NOMO-1 (cell line): ENCODE measurements at regions not wholly inside any gene's neighbourhood (a gene's known extent, or its start where the extent isn't known, plus 50 kb on each side); places are given as distances from the start of the nearest gene placed in this dataset.
"Not testable (repeated sequence)": the region's sequence is repeated elsewhere in the genome, so short reads cannot be mapped to it uniquely, and the experiment has no call there.

ENCODE experiments used
- DNase-seq, 2 experiments: peaks; one replicate each; lab custom pipeline; 2025; ENCODE audit not compliant: unreplicated experiment in 2 of 2; lab: John Stamatoyannopoulos, UW

DNA sequence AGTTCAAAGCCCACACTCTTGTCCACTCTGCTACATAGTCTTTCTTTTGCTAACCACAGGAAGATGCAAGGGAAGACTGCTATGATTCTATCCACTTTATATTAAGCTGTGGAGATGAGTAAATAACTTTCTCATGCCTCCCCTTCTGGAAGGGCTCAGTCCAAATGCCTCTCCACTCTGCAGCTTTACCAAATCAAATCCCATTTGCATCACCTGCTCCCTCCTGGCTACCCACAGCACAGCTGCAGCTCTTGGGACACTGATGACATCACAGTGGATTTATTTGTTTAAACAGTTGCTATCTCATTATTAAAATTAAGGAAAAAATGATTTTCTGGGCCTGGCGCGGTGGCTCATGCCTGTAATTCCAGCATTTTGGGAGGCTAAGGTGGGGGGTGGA lies 1544.9 kb upstream of the WWC1 start:
- no peak for DNase-seq

DNA sequence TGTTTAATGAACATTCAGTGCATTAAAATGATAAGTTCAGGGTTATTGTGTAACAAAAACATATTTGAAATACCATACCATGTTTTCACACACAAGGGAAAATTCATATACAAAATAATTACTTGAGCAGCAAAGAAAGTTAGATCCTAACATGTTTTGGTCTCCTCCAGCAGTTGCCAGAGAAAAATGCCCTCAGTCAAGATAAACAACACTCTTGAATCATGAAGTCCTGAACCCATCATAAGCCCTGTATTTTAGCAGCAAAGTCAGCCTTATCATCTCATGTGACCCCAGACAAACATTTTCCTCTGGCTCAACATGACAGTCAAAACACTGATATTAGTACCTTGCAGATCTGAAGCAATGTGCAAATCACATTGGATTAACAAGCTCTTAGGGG lies 1541.1 kb upstream of the WWC1 start:
- DNase-seq = no peak

DNA sequence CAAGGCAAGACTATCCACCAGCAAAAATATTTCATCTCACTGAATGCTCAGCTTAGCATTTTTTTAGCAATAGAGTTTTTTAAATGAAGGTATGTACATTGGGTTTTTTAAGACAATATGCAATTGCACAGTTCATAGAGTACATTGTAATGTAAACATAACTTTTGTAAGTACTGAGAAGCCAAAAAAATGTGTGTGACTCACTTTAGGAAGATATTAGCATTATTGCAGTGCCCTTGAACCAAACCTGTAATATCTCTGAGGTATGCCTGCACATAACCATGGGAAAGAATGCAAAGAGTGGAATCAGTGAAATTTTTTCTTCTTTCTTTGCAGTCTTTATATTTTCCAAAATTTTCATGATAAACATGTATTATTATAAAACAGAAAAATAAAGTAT lies 1533.3 kb upstream of the WWC1 start:
- no peak for DNase-seq

DNA sequence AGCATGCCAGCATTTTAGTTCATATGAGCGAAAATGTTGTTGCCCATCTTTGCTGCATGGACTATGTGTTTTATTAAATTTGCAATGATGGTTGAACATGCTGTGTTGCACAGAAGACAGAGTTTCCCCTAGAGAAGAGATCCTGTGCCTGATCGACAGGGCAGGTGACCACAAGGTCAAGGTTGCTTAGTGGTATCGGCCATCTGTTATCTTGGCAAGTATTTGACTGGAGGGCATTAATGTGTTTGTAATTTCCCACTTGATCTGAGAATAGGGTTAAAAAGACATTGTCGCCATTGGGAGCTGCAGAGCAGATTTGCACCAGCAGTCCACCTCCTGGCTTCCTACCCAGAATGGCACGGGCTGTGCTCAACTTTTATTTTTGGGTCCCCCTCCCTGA lies 1523.6 kb upstream of the WWC1 start:
- no peak for DNase-seq

DNA sequence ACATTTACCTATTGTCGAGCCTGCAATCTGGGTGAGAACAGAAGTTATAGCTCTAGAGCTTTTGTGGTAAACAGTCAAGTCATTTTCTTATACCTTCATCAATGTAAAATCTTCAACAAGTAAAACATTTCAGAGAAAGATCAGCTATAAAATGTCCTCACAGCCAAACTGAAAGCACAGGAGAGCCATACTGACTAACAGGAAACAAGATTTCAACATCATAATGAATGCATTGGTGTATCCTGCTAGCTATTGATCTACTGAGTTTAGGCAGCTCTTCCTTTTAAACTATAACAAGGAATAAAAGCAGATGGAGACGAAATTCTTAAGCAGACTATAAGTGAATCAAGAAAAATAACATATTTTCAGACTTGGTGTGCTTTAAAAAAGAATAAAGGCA lies 1522.9 kb upstream of the WWC1 start:
- no peak for DNase-seq

DNA sequence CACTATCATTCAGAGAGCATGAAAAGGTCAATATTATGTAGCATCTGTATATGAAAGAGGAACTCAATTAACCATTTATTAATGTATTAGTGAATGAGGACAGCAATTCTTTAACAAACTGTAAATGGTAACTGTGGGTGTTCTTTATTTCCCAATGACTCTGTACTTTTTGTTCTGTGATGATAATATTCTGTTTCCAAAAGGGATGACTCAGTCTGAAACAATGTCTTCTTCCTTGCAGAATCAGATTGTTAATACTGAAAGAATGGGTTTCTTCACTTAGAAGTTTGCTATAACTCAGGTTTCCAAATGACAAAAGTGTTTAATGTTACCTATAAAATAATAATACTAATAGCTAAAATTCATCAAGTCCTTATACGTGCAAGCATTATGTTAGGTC lies 1518.7 kb upstream of the WWC1 start:
- no peak for DNase-seq

DNA sequence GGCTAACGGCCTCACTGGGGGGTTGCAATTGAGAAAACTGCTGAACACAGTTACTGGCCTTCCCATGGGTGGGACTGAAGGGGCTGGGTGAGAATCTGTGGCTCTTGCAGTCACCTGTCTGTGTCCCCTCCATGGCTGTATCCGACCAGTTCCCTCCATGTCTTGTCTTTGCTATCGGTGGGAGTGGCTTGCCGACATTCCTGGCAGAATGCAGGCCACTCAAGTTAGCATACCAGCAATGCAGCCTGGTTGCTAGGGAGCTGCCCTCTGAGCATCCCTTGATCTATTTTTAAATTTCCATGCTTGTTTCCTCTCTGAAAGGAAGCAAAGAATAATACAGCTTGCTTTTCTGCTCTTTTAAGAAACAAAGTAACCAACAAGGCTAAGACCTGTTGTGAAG lies 1509.7 kb upstream of the WWC1 start:
- DNase-seq = no peak

DNA sequence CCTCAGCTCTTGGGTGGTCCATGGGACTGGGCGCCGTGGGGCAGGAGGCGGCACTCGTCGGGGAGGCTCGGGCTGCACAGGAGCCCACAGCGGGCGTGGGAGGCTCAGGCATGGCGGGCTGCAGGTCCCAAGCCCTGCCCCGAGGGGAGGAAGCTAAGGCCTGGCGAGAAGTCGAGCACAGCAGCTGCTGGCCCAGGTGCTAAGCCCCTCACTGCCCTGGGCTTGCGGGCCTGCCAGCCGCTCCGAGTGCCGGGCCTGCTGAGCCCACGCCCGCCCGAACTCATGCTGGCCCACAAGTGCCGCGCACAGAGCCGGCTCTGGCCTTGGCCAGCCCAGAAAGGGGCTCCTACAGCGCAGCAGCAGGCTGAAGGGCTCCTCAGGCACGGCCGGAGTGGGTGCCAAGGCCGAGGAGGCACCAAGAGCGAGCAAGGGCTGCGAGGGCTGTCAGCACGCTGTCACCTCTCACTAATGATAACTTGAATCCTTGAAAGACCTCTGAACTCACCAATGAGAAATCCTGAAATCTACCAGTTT lies 1506.8 kb upstream of the WWC1 start:
- DNase-seq = no peak

DNA sequence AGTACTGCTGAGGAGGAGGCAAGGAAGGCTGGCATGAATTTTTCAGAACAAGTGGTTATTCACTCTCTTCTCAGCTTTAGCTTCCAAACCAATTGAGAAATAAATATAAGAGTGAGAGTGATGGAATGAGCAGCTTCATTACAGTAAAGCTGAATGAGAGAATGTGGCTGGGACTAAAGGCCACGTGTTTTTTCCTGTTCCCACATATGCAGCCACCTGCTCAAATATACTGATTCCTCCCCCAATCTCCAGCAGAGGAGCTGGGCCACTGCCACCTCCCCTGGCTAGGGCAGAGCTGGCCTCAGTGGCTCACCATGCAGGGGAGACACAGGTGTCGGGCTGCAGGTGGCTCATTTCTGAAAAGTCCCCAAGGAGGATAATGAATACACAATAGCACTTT lies 1505.3 kb upstream of the WWC1 start:
- no peak for DNase-seq

DNA sequence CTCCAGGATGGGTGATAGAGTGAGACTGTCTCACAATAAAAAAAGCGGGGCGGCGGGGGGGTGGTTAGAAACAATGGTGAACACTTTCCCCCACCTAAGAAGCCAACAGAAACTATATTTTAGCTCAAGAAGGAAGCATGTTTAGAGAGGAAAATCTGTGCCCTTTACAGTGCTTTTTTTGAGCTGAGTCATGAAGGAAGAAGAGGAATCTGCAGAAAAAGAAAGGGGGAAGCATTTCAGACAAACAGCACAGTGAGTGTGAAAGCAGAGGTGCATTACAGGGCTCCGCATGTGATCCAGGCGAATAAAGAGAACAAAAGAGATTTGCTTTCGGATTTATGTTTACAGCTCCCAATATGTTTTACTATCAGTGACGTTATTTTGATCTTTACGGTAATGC lies 1504.6 kb upstream of the WWC1 start:
- no peak for DNase-seq

DNA sequence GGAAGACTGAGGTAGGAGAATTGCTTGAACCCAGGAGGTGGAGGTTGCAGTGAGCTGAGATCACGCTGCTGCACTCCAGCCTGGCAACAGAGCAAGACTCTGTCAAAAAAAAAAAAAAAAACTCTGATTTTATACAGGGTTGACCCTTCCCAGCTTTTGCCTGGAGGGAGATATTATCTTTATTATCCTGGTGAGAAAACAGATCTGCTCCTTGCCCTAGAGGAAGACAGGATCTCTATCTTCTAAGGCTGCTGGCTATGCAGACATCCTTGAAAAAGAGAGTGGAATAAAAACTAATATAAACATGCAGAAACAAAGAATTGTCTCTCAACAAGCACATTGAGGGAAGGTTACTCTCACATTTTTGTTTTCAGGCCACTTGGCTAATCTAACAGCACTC lies 1503.4 kb upstream of the WWC1 start:
- DNase-seq = no peak

DNA sequence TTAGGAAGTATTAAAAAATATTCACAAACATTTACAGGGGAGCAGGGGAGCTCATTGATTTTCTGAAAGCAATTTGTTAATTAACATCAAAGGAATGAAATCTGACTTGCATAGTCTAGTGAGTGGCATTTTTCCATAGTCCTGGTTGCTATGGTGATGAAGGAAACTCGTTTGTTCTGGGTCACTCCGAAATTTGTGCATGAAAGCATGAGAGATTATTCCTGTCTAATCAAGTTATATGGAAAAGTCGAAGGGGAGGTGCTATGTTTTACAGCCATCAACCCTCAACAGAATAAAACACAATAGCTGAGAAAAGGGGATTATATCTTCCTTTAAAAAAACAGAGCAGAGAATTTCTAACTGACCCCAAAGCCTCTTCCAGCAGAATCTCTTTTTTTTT lies 1495.7 kb upstream of the WWC1 start:
- DNase-seq = no peak

DNA sequence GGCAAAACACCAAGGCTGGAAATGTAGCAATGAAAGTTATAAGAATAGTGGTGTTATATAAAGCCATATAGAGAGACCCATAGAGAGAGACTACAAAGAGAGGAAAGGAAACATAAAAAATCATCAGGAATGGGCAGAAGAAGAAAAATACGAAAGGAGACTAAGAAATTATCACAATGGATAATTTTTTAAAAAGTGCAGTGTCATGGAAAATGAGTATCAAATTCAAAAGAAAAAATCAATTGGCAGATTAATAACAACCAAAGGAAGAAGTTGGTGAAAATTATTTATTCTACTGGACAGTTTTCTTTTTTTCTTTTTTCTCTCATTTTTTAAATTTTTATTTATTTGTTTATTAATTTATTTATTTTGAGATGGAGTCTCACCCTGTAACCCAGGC lies 1488.4 kb upstream of the WWC1 start:
- DNase-seq = no peak

DNA sequence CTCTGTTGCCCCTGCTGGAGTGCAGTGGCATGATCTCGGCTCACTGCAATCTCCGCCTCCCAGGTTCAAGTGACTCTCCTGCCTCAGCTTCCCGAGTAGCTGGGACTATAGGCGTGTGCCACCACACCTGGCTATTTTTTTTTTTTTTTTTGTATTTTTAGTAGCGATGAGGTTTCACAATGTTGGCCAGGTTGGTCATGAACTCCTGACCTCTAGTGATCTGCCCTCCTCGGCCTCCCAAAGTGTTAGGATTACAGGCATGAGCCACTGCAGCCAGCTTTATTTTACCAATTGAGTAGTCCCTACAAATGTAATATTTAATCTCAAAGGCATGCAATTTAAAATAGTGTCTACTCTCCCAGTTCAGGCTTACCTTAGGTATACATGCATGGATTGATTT lies 1487.2 kb upstream of the WWC1 start:
- DNase-seq = not testable (repeated sequence)

DNA sequence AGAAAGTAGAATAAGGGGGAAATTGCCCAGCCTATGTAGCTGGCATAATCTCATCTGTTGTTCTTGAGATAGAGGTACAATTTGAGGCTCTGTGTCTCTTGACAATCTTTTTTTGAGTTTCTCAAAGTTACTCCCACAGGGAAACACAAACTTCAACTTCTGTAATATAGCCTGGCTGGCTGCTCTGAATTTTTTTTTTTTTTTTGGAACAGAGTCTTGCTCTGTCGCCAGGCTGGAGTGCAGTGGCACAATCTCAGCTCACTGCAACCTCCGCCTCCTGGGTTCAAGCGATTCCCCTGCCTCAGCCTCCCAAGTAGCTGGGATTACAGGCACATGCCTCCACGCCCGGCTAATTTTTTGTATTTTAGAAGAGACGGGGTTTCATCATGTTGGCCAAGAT lies 1486.8 kb upstream of the WWC1 start:
- DNase-seq = not testable (repeated sequence)

DNA sequence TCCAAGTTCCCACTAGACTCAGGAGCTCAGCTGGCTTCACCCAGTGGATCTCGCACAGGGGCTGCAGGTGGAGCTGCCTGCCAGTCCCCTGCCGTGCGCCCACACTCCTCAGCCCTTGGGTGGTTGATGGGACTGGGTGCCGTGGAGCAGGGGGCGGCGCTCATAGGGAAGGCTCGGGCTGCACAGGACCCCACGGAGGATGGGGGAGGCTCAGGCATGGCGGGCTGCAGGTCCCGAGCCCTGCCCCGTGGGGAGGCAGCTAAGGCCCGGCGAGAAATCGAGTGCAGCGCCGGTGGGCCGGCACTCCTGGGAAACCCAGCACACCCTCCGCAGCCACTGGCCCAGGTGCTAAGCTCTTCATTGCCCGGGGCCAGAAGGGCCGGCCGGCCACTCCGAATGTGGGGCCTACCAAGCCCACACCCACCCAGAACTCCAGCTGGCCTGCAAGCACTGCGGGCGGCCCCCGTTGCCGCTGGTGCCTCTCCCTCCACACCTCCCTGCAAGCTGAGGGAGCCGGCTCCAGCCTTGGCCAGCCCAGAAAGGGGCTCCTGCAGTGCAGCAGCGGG lies 1481.3 kb upstream of the WWC1 start:
- not testable (repeated sequence) for DNase-seq

DNA sequence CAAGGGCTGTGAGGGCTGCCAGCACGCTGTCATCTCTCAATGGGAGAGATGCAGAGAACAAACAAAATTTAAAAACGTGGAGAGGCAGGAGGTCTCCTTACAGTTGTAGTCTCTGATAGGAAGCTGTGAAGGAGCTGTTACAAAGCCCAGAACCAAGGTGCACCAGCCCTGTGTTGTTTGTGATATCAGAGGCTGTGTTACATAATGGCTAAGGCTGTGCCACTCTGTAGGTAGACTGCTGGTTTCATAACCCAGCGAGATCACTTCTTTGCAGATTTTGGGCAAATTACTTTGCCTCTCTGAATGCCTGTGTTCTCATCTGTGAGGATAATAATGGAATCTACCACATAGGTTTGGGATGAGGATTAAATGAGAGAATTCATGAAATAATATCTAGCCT lies 1480.7 kb upstream of the WWC1 start:
- no peak for DNase-seq

DNA sequence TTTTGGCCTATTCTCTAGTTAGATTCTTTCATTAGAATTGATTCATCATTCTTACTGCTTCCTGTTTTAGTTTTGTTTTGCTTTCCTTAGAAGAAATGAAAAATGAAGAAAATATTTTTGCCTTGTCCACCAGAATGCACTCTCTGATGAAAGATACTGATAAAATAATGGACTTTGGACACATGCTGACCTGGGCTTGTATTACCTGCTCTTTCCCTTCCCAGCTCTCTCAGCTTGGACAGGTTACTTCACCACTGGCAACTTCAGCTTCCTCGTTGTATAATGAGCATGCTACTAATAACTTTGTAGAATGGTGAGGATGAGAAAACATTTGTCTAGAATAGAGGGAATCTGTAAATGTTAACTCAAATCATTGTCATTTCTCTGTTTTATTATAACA lies 1468.1 kb upstream of the WWC1 start:
- no peak for DNase-seq

DNA sequence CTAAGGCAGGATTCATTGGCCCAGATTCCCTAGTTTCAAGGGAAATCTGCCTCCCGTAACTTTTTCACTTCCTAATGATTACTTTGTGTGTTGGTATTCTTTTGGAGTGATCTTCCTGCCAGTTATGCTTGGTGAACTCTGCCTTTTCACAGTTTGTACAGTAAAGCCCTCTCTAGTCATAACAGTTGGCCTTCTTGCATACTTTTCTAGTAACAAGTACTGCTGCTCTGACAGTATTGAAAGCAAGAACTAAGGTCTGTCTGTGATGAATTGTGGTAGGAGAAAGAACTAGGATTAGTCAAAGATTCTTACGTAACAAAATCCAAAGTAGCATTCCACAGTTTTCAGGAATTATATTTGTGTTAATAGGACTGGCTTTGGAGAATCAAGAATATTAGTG lies 1457.2 kb upstream of the WWC1 start:
- no peak for DNase-seq

DNA sequence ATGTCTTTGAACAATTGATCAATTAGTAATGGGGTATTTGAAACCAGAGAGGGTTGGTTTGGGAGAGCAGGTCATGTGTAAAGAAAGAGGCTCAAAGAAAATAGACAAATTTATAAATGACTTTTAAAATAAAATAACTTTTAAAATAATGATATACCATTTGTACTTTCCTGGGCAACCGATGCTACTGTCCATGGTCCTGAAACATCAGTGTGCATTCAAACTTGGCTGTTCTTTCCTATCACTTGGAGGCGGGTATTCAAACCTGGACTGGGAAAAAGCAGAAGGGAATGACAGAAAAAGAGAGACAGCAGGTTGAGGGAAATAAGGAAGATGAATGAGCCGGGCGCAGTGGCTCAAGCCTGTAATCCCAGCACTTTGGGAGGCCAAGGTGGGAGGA lies 1446.4 kb upstream of the WWC1 start:
- DNase-seq = no peak

DNA sequence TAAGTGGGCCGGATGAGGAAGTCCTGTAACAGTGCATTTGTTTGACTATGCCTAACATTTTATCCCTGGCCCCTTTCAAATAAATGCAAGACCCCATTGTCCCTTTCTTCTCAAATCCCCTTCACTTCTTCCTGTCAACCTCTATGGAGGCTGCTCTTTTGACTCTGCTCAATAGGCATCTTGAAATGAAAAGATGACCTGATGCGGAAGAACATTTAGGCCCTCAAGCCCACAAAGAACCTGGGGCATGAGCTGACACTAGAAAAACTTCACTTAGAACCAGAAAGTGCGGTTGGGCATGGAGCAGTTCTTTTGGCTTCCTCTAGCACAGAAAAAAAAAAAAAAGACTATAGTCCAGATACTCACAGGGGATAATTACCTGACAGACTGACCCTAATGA lies 1434.7 kb upstream of the WWC1 start:
- DNase-seq = no peak

DNA sequence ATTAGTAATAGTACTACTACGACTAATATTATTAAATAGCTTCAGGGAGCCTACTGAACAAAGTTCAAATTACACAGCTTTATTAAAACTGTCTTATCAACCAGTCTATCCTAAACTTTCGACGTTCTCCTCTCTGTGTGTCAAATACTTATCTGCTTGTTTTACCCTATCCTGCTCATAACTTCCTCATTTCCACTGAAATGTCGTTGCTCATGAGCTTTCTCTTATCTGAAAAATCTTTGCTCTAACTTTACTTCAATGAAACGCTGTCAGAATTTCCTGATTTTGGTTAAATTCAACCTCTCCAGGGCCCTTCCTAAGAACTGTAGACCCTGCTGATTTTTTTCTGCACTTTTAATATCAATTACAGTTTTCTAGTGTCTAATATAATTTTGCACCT lies 1431.0 kb upstream of the WWC1 start:
- DNase-seq = no peak

DNA sequence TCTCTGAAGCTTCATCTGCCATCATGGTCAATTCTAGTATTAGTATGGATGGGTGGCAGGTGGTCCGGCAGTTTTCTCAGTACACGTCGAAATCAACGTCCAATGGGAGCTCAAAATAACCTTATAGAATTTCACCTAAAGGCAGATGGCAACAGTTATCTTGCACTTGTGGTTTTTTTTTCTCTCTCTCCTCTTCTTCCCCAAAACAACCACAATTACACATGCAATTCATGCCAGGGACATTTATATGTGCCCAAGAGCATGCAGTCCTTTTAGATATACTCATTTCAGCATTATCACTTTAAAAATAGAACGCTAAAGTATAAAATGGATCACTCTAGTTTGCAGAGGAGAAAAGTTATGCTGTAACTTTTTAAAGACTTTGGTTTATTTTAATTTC lies 1428.9 kb upstream of the WWC1 start:
- no peak for DNase-seq
